ENCODE measurements at regions not wholly inside any gene's neighbourhood (a gene's known extent, or its start where the extent isn't known, plus 50 kb on each side); places are given as distances from the start of the nearest gene placed in this dataset.

DNA sequence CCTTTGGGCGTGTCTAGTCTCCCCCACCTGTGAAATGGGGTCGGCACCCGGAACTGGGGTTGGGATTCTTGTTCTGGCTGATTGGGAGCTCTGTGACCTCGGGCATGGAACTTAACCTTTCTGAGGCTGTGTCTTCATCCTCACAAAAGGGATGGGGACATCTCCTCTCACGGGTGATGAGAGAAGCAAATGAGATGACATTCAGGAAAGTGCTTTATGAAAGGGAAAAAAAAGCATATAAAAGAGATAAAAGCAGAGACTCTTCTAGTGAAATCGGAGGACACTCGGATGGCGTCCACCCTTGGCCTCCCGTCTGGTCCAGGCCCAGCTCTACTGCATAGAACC is 98.9 kb downstream of the LRRC74A start:
- DNase-seq (ENCODE audit: low spot score) = no peak
- no peak for TF ChIP-seq CTCF (IDR thresholded peaks at IDR 0.05)
- ATAC-seq (ENCODE audit: low FRiP score) = no peak

GRCh38 chr14:76924371-76925096 is 98.3 kb downstream of the LRRC74A start:
- no peak for TF ChIP-seq CTCF (IDR thresholded peaks at IDR 0.05)
- DNase-seq (ENCODE audit: low spot score) (no peak), ATAC-seq (ENCODE audit: low FRiP score) (no peak)

DNA sequence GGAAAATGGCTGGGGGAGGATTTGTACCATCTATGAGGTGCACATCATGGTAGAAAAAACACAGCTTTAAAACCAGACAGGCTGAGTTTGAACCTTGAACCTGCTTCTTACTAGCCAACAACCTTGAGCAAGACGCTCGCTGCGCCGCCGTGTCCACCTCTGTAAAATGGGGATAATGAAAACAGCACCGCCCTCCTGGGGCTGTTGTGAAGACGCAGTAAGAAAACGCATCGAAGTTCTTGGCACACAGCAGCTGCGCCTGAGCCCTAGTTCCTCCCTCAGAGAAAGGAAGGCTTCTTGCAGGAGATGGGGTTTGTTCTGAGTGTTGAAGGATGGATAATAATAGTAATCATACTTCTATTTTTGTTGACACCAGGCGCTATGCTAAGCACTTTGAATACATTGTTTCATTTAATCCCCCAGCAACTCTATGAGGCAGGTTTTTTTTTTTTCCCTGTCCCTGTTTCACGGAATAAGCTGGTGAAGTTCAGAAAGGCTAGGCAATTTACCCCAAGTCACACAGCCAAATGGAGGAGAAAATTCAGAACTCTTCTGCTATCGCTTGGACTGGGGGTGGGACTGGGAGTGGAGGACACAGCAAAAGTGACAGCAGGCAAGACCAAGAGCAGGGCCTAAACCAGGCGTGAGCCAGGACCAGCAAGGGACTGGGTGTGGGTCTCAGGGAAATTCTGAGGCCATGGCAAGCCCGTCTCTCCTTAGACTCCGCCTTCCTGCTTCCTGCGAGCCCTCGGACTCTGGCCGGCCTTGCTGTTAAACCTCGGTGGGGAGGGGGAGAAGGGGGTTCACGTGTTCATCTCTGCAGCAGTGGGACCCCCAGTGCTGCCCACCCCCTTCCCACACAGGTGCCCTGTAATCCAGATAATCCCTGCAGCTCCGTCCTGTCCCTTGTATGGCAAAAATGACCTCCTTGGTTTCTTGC is 97.5 kb downstream of the LRRC74A start:
- DNase-seq (ENCODE audit: low spot score) (no peak), ATAC-seq (ENCODE audit: low FRiP score) (no peak)
- no peak for TF ChIP-seq CTCF (IDR thresholded peaks at IDR 0.05)

GRCh38 chr14:76922584-76922983 is 96.4 kb downstream of the LRRC74A start:
- no peak for TF ChIP-seq CTCF (IDR thresholded peaks at IDR 0.05)
- ATAC-seq (ENCODE audit: low FRiP score) (no peak), DNase-seq (ENCODE audit: low spot score) (no peak)

GRCh38 chr14:76922092-76922491 is 95.9 kb downstream of the LRRC74A start:
- ATAC-seq (ENCODE audit: low FRiP score) = no peak
- TF ChIP-seq CTCF (IDR thresholded peaks at IDR 0.05) = no peak
- no peak for DNase-seq (ENCODE audit: low spot score)

DNA sequence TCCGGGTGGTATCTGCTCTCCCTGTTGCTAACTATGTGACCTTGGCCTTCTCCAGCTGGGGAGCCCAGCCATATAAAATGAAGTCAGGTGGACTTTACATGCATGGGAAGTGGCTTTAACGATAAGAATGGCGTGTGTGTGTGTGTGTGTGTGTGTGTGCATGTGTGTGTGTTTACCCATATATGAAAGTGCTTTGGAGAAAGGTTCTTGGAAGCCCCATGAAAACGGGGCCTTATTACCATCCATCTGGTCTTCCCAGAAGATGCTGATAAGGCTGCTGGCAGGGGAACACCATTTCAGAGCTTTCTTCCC is 94.8 kb downstream of the LRRC74A start:
- no peak for DNase-seq (ENCODE audit: low spot score)
- TF ChIP-seq CTCF (IDR thresholded peaks at IDR 0.05) = no peak
- no peak for ATAC-seq (ENCODE audit: low FRiP score)

Measured in omental fat pad (tissue), 3 donors.